Activated T-cell treated with anti-CD3 and anti-CD28 coated beads for 1 hour (primary cell): ENCODE measurements at regions not wholly inside any gene's neighbourhood (a gene's known extent, or its start where the extent isn't known, plus 50 kb on each side); places are given as distances from the start of the nearest gene placed in this dataset.
"Not testable (repeated sequence)": the region's sequence is repeated elsewhere in the genome, so short reads cannot be mapped to it uniquely, and the experiment has no call there.

Source experiments
- DNase-seq: peaks from one replicate; pipeline ENCODE4 v3.0.0-alpha.2; 2020; ENCODE audit warnings: low read depth

DNA sequence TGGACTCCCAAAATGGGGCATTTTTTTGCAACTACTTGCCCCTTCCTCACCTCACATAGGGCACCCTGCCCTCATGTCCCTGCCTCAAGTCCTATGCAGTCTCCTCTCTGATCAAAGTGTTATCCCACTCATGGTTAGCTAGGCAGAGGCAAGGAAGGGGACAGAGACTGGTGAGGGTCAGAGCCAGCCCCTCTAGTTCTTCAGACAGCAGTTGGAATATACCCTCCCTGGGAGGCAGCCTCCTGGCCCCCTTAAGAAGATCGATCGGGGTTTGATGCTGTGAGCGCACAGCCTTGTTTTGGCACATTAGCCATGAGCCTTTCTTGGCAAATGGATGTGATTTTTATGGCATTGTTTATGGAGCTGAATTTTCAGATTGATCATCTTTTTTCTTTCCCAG is 436.9 kb downstream of the BUD13 start:
- no peak for DNase-seq

DNA sequence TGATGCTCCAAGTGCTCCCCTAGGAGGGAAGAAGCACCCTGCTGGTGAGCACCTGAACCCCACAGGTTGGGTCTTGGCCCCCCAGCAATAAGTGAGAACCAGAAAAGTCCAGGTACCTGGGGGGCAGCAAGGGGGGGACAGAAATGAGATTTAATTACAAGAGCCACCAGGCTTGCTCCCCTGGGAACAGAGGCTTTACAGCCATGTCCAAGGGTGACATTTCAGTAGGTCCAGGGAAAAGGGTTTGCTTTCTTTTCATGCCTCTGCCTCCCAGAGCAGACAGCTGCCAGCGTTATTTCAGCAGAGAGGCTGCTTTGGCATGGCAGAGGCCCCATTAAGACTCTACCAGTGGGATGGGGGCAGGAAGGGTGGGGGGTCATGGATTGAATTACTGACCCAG is 437.7 kb downstream of the BUD13 start:
- DNase-seq: no peak

DNA sequence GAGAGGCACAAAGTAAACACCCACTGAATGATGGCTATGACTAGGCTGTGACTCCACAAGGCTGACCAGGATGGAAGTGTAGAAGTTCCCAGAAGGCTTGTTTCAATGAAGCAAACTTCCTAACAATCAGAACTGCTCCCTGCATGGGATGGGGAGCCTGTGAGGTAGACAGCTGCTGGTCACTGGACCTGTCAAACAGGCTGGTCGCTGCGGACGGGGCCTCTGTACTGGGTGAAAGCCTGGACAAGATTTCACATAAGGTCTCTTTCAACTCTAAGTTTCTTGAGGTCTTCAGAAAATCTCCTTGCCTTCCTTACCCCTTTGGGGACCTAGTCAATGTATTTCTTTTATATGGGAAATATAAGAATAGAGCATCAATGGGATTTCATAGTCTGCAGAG is 438.2 kb downstream of the BUD13 start:
- DNase-seq: no peak

DNA sequence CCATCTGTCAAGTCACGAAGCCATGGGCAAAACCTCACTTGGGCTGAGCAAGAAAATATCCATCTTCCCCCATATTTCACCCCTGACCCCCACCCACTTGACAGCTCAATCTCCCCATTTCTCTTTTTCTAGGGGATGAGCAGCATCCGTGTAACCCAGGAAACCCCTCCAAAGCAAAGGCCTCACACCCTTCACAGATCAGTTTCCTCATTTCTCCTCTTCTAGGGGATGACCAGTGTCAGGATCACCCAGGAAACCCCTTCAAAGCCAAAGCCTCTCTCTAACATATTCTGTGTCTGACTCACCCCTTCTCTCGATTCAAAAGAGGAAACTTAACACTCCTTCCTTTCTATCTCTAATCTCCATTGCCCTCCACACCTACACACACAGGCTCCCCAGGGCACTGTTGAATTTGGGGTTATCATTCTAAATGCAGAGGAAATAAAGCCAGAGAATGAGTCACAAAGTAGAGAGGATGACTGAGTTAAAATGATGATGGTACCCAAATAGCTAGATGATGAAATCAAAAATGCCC is 439.7 kb downstream of the BUD13 start:
- no peak for DNase-seq

DNA sequence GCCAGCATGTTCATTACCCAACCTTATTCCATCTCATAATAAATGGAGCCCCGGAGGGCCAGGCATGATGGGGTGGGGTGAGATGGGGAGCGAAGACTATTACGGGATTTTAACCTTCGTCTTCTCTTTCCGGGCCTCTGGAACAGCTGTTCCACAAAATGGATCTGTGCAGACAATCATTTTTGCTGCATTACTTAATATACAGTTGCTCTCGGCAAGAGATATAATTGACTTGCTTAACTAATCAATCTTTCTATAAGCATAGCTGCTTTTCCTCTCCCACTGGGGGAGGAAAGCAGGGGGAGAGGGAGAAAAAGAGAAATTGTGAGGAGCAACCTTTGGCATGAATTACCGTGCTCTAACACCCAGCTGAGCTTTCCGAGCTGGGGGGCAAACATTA is 440.4 kb downstream of the BUD13 start:
- no peak for DNase-seq

DNA sequence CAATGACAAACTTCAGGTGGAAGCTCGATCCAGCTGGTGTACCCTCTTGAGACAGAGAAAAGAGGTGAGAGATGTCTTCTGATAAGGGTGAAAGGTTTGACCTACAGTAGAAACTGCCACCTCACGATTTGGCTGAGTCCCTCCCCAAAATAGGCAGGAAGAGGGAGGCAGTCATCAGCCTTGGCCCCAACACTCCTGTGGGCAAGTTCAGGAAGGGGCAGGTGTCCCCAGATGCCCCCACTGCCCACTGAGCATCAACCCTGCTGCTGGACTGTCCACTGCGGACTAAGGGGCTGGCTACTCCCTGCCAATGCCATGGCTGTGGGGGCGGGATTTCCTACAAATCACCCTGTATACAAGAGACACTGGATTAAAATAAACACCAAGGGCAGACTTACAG is 441.4 kb downstream of the BUD13 start:
- DNase-seq: no peak

DNA sequence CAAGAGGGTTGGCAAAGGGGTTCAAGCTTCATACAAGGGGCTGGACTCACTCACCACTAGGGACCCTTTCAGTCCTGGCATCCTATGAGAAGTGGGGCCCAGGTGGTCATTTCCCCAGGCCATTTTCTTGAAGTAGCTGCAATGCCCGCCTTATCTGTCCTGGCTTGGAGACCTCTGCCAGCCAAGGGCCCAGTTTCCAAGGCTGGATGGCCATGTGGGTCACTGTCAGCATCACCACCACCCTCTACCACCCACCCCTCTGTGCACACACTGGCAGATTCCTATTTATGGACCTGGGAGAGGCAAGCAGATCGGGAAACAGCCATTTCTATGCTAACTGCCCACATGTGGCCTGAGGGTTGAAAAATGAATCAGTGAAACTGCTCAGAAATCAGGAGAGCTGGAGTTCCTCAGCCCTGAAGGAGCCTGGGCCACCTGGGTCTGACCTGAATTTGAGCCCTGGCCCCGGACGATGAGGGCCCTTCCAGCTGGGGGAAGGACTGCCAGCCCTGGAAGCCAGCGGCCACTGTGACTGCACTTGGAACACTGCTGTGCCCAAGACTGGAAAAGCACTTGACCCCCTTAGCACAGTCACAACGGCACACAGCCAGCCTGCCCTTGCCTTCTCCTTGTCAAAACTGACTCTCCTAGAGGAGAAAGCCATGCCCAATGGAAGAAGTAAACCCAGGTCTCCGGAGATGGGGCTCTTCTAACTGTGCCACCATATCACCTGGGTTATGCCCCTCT is 442.2 kb downstream of the BUD13 start:
- no peak for DNase-seq

DNA sequence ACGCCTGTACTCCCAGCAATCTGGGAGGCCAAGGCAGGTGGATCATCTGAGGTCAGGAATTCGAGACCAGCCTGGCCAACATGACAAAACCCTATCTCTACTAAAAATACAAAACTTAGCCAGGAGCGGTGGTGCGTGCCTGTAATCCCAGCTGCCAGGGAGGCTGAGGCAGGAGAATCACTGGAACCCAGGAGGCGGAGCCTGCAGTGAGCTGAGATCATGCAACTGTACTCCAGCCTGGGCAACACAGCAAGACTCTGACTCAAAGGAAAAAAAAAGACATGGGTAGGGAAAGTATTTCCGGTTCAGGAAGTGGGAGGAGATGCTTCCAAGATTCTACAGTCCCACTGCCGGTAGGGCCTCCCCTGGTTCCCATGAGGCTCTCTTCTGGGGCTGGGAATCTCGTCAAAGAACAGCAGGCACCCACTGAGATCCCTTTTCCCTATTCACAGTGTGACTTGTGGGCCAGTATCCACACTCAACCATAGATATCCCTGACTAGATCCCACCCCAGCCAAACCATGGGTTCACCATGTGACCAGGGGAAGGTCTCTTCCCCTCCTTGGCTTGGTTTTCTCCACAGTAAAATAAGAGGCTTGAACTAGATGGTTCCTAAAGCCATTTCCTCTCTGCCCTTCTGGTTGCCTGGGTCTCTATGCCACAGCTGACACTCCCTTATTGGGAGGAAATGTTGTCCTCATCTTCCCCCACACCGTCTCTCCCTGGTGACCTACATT is 443.3 kb downstream of the BUD13 start:
- DNase-seq: no peak

DNA sequence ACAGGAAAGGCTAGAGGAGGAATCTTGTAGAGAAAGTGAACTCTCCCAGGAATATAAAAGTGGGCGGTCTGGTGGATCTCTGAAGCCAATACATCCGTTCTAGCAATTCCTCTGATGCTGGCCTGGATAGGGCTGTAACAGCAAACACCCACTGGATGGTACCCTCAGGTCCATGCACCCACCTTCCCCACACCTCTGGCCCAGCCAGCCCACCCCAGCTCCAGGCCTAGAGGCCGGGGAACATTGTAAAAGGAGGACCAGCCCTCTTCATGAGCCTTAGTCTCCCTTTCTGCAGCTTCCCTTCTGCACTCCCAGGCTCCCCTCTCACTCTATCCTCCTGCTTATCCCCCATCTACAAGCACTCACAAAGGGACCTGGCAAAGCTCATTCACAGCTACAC is 443.9 kb downstream of the BUD13 start:
- DNase-seq: no peak

DNA sequence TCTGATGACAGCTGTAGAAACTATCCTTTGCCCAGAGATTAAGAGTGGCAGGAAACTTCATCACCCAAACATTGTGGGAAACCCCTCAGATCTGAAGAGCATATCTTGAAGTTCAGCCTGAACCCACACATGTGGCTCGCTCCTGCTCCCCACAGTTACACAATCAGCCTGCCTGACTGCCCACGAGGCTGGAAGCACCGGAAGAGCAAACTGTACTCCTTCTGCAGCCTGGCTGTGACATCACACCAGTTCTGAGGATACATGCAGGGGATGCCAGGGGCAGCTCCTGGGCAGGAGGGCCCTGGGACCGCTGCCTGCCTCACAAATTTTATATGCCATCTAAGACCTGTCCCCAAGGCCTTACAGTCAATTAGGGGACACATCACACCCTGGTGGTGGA is 444.4 kb downstream of the BUD13 start:
- no peak for DNase-seq

DNA sequence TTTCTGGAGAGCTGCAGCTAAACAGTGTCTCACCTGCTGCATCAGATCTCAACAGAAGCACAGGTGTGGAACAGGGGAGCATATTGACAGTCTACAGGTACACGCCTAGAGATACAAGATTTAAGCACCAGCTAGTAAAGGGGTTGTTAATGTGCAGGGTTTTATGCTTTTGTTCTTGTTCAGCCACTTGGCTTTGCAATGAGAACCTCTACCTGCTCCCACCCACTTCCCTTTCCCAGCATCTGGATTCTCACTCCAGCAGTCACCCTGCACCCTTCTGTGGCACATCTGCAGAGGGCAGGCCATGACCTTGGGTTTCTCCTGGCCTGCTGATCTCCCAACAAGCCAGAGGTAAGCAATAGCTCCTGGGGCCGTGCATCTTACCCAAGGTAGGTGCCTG is 446.6 kb downstream of the BUD13 start:
- DNase-seq: no peak

DNA sequence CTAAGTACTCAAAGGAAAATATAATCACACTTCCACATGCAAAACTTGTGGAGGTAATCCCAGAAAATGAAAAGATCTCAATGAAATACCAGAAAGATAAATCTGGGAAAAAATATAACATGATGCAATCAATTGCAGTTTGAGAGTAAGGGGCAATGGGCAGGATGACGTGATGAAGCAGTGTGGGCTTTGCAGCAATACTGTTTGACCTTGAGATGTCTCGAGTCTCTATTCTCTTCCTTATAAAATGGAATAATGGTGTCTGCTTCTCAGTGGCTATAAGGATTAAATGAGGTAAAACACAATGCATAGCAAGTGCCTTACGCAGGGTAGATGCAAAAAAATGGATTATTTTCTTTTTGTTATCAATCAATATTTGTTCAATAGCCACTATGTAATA is 447.5 kb downstream of the BUD13 start:
- no peak for DNase-seq

DNA sequence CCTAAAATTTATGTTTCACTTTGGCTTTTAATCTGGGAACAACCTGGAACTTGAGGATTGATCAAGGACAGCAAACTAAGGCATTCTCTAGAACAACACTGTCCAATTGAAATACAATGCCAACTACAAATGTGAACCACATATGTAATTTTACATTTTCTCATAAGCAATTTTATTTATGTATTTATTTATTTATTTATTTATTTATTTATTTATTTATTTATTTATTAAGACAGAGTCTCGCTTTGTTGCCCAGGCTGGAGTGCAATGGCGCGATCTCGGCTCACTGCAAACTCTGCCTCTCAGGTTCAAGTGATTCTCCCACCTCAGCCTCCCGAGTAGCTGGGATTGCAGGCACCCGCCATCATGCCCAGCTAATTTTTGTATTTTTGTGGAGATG is 448.7 kb downstream of the BUD13 start:
- DNase-seq: not testable (repeated sequence)

DNA sequence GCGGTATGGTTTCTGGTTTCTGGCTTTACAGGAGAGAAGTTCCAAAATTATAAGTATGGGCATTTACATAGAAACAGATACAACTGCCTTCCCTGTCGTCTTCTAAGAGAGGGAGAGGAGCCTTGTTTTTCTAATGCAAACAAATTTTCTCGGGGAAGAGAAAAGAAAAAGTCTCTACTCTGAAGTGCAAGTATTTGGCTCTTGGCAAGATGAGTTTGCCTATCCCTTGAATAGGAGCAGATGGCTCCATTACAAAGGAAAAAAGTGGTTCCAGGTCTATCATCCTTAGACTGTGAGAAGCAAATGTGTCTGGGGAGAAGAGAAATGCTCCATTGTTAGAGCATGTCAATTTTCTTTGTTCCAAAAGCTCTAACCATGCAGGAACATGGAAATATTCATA is 455.6 kb downstream of the BUD13 start:
- DNase-seq: no peak

DNA sequence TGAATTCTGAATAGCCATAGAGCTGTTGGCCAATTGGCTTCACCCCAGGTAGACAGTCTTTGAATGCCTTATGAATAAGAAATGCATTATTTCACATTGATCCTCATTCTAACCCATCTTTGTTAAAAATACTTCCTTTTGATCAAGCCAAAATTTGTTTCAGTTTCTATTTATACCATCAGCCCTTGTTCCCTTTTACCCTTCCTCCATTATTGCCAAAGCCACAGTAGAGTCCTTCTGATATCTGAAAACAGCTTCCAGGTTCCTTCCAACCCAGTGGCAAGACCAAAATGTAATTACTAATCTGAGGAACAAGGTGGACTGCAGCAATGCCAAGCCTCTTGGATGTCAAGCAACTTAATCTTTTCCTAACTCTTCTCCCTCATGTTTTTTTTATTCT is 458.8 kb downstream of the BUD13 start:
- DNase-seq: no peak

DNA sequence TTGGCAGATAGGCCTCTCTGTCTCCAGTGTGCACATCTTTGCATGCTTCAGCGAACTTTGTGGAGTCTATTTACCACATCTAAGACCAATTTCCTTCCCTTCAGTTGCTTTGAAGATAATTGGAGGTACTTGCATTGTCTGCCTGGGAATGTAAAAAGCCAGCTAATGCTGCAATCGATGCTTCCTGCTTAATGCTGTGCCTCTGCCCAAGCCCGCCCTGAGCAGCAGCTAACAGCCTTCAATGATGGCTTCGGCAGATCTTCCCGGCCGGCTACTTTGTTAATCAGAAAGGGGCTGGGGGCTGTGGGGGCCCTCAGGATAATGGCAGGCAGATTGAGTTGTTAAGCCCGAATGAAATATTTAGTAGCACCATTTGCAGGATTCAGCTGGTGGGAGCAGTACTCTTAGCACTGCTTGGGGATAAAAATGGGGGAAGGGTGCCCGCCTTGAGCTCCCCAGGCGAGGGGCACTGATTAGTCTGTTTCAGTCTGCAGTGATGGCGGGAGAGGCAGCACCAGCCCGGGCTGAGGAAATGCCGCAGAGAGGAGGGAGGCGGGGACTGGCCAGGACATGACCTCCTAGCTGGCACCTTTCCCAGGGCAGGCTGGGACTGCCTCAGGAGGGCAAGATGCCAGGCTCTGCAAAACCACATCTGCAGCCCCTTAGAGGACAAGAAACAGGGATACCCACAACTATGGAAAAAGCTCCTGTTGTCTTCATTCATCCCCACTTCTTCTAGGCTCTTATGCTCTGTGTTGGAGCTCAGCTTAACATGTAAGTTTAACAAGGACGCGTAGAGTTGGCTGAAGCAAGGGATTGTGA is 460.0 kb downstream of the BUD13 start:
- DNase-seq: no peak

DNA sequence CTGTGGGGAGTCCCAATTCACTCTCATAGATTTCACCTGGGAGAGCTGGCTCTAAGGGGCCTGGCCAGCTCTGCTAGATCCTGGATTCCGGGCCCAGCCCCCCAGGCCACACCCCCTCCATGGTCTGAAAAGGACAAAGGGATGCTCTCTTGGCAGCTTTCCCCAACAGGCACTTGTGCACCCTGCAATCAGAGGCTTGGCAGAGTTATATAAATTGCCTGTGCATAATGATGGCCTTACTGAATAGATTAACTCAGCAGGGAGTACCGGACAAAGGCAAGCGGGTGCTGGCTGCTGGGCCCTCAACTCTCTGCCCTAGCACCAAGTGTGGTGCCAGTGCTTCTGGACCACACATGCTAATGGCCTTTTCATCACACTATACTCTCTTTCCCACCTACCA is 461.6 kb downstream of the BUD13 start:
- DNase-seq: no peak

DNA sequence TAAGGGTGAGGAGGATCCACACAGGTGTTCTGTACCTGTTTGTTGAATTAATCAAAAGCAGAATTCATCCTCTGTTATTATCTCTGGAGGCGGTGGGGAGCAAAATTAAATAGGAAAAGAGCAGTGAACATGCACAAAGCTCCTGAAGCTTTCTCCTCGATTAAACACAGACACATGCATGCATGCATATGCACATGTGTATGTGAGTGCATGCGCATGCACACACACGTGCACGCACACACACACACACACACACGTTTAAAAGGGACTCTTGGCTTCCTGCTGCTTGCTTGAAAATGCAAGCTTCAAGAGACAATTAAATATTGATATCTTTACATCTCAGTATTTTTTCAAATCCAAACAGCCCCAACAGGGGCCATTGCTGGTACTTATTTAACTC is 462.1 kb downstream of the BUD13 start:
- DNase-seq: no peak

DNA sequence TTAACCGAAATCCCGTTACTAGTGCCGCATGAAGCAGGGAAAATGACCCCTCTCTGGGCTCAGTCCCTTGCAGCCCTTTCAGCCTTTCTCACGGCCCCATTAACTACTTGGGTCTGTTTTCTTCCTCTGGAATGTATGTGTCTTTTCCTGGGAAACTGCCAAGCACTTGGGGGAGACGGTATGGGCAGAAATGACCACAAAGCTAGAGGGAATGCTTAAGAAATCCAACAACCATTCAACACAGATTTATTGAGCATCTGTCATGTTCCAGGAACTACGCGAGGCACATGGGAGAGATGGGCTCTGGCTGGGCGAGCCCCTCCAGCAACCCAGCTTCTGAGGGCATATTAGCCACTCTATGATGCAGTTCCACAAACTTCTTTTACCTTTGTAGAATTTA is 462.6 kb downstream of the BUD13 start:
- no peak for DNase-seq

DNA sequence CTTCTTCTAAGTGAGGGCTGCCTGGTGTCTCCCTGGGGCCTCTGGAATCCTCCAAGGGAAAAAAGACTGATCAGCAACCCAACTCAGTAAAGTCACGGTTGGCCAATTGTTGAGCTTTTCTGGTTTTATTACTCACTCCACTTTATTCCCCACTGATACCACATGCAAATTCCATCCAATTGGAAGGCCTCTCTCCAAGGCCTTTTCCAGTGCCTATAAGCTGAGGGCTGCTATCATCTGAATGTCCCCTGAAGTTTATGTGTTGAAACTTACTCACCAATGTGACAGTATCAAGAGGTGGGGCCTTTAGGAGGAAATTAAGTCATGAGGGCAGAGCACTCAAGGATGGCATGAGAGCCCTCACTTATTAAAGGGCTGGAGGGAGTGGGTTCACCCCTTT is 463.3 kb downstream of the BUD13 start:
- DNase-seq: no peak

DNA sequence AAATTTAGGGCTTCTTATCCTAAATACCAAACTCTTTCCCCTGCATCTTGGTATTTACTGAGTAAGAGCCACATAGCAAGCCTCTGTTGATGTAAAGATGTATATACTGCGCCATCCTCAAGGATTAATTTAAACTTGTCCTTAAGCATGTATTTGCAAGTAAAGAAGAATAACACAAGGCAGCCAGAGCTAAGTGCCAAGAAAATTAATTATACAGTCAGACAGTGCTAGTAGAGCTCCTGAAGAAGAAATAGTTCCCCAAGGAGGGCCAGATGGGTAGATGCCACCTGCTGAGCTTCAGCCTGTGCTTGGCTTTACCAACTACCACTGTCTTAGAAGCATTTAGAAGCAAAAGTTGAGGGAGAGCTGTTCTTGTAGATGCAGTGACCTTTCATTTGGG is 470.0 kb downstream of the BUD13 start:
- DNase-seq: no peak

DNA sequence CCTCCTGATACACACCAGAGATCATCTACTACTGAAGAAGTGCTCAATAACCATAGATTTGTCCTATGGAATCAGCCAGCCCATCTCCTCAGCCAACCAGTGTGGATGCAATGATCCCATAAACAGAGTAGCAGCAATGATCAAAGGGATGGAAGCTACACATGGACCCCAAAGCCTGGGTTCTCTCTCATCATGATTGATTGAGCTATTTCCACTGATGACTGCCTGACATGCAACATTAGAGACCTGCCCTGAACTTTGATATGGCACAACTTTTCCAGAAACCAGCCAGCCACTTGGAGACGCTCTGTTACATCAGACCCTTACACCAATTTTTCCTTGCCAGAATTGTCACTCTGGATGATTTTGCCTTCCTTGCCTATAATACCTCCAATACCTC is 471.6 kb downstream of the BUD13 start:
- DNase-seq: no peak

DNA sequence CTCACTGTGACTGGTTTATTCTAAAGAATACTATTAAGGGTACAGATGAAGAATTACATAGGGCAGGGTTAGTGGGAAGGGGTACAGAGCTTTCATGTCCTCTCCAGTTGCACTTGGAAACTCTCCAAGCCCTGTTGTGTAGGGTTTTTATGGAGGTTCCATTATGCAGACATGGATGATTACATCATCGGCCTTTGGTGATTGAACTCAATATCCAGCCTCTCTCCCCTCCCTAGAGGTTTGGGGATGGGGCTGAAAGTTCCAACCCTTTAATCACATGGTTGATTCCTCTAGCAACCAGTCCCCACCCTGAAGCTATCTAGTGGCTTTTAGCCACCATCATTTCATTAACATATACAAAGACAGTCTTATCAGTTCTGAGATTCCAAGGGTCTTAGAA is 472.6 kb downstream of the BUD13 start:
- DNase-seq: no peak
